ENCODE measurements at regions not wholly inside any gene's neighbourhood (a gene's known extent, or its start where the extent isn't known, plus 50 kb on each side); places are given as distances from the start of the nearest gene placed in this dataset.

DNA sequence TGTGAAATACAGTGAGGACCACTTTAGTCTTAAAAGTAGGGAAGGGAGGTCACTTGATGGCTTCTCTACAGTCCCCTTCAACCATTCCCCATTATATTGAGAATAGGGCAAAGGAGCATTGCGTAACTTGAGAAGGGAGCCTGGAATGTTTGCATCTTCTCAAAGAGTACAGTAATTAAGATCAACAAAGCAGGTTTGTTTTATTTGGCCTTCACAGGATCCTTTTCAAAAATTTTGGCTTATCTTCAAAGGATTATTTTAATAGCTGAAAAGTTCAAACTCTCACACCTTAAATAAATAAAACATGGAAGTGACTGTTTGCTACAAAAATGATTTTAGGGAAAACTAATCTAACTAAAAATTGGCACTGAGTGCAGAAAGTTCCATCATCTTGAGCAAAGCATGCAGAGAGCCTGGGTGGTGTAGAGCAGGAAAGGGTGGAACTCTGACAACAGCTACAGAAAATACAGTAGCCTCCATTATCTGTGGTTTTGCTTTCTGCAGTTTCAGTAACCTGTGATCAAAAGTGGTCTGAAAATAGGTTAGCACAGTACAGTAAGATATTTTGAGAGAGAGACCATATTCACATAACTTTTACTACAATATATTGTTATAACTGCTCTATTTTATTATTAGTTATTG lies 214.0 kb downstream of the MDFIC start:
- H3K4me3 ChIP-seq, result no peak overlapping the region
- intact Hi-C loops (cut with DNase I), result no loop called here

DNA sequence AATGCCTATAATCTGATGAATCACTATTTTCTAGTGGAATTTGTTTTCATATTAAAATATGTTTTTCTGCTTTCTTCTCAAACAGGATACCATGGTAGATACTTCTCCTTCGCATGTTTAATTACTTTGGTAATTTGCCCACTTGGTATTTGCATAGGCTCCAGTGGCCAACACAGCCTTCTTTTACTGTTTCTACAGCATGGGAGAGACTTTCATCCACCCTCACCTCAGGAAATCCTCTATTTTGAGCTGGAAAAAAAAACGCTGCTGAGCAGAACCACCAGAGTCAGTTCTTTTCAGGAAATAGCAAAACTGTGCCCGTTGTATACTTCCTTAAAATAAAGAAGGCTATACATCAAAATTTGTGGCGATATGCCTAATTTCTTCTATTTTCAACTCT lies 213.3 kb downstream of the MDFIC start:
- H3K9me3 ChIP-seq, result no peaks in the 10 kb centered on the region
- H3K36me3 ChIP-seq, result no peaks in the 10 kb centered on the region
- TF ChIP-seq, protein P1, sequence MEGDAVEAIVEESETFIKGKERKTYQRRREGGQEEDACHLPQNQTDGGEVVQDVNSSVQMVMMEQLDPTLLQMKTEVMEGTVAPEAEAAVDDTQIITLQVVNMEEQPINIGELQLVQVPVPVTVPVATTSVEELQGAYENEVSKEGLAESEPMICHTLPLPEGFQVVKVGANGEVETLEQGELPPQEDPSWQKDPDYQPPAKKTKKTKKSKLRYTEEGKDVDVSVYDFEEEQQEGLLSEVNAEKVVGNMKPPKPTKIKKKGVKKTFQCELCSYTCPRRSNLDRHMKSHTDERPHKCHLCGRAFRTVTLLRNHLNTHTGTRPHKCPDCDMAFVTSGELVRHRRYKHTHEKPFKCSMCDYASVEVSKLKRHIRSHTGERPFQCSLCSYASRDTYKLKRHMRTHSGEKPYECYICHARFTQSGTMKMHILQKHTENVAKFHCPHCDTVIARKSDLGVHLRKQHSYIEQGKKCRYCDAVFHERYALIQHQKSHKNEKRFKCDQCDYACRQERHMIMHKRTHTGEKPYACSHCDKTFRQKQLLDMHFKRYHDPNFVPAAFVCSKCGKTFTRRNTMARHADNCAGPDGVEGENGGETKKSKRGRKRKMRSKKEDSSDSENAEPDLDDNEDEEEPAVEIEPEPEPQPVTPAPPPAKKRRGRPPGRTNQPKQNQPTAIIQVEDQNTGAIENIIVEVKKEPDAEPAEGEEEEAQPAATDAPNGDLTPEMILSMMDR (IDR thresholded peaks at IDR 0.05), result no peak
- TF ChIP-seq EP300 (IDR thresholded peaks at IDR 0.05), result no peak
- no peak for TF ChIP-seq POLR2A (IDR thresholded peaks at IDR 0.05)
- H3K4me3 ChIP-seq, result no peak overlapping the region
- no peak overlapping the region for H3K27ac ChIP-seq
- 64 to 68% (median 65%) methylated on average over 4 of the region's 4 CpGs for WGBS, 3 donors
- intact Hi-C loops (cut with DNase I), result no loop called here
- H3K4me1 ChIP-seq (ENCODE audit: insufficient read depth), result no peaks in the 10 kb centered on the region
- H3K27me3 ChIP-seq, result no peaks in the 10 kb centered on the region
- DNase-seq, result no peak

More for the DNA sequence above, 214.0 kb downstream of the MDFIC start:
- Histone ChIP-seq H3K9me3 (no peaks in the 10 kb centered on the region), H3K4me1 (ENCODE audit: insufficient read depth) (no peaks in the 10 kb centered on the region), H3K27me3 (no peaks in the 10 kb centered on the region), H3K27ac (no peak overlapping the region), H3K36me3 (no peaks in the 10 kb centered on the region)
- no peak for DNase-seq
- WGBS, 3 donors, result 74 to 92% (median 79%) methylated on average over 1 of the region's 1 CpG
- TF ChIP-seq, protein P1 (IDR thresholded peaks at IDR 0.05), result no peak
- no peak for TF ChIP-seq POLR2A (IDR thresholded peaks at IDR 0.05)
- no peak for TF ChIP-seq EP300 (IDR thresholded peaks at IDR 0.05)

DNA sequence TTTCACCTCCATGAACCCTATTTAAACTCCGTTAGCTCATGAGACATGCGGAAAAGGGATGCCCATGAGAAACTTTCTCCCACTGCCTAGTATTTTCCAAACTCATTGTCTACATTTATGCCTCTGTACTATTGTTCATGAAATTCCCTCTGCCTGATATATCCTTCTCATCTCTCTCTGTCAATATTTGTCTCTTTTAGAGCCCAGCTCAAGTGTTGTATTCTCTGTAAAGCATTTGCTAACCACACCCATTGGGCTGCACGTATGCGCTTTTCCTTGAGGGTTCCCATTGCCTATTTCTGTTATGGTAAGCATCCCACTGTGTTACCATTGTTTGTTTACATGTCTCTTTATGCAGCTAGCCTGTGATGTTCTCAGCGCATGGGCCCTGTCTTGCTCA lies 211.4 kb downstream of the MDFIC start:
- Histone ChIP-seq H3K4me3 (no peak overlapping the region), H3K36me3 (no peaks in the 10 kb centered on the region), H3K27ac (no peak overlapping the region), H3K4me1 (ENCODE audit: insufficient read depth) (no peaks in the 10 kb centered on the region), H3K27me3 (no peaks in the 10 kb centered on the region), H3K9me3 (no peaks in the 10 kb centered on the region)
- DNase-seq, result no peak
- intact Hi-C loops (cut with DNase I), result no loop called here
- 95 to 97% (median 96%) methylated on average over 5 of the region's 5 CpGs for WGBS, 3 donors
- no peak for TF ChIP-seq POLR2A (IDR thresholded peaks at IDR 0.05)
- no peak for TF ChIP-seq EP300 (IDR thresholded peaks at IDR 0.05)
- TF ChIP-seq, protein P1 (IDR thresholded peaks at IDR 0.05), result no peak

DNA sequence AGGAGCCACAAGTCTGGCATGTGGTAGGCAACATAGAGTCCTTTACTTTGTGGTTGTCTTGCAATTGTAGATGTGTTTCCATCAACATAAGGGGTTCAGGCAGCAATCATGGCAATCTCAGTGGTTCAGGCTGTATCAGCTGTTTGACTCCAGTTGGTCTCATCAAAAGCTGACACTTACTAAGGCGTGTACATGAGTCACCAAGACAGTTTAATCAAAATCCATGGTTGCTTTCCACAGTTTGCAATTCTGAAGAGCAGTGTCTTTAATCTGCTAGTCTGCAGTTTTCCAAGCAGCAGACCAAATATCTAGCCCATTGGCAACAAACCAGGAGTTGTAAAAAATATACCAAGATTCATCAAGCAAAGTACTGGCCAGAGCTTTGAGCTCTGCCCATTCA lies 210.2 kb downstream of the MDFIC start:
- Histone ChIP-seq H3K4me3 (no peak overlapping the region), H3K9me3 (no peaks in the 10 kb centered on the region), H3K27ac (no peak overlapping the region), H3K4me1 (ENCODE audit: insufficient read depth) (no peaks in the 10 kb centered on the region), H3K27me3 (no peaks in the 10 kb centered on the region), H3K36me3 (no peaks in the 10 kb centered on the region)
- DNase-seq, result no peak
- WGBS, 3 donors, result 91 to 97% (median 96%) methylated on average over 1 of the region's 1 CpG
- TF ChIP-seq EP300 (IDR thresholded peaks at IDR 0.05) (no peak), POLR2A (IDR thresholded peaks at IDR 0.05) (no peak)
- TF ChIP-seq, protein P1 (IDR thresholded peaks at IDR 0.05), result no peak
- intact Hi-C loops (cut with DNase I), result no loop called here

Measured in ovary (tissue), 7 donors.